Osteocyte (in vitro differentiated cells): ENCODE measurements at regions not wholly inside any gene's neighbourhood (a gene's known extent, or its start where the extent isn't known, plus 50 kb on each side); places are given as distances from the start of the nearest gene placed in this dataset.

Experiments
- DNase-seq: peaks from one replicate; pipeline ENCODE4 v3.0.0; 2021; ENCODE audit warnings: mixed read lengths; ENCODE audit not compliant: unreplicated experiment; ENCODE audit errors: extremely low spot score
- H3K27ac Mint-ChIP-seq: one replicate; pipeline ENCODE4 v1.8.0; 2021; ENCODE audit warnings: mild to moderate bottlenecking, mixed read lengths; ENCODE audit not compliant: unreplicated experiment
- H3K27me3 Mint-ChIP-seq: one replicate; pipeline ENCODE4 v1.8.0; 2021; ENCODE audit warnings: mixed read lengths; ENCODE audit not compliant: unreplicated experiment
- H3K36me3 Mint-ChIP-seq: one replicate; pipeline ENCODE4 v1.8.0; 2021; ENCODE audit warnings: mixed read lengths; ENCODE audit not compliant: unreplicated experiment
- H3K4me1 Mint-ChIP-seq: one replicate; pipeline ENCODE4 v1.8.0; 2021; ENCODE audit warnings: mixed read lengths; ENCODE audit not compliant: unreplicated experiment
- H3K4me3 Mint-ChIP-seq: one replicate; pipeline ENCODE4 v1.8.0; 2021; ENCODE audit warnings: mild to moderate bottlenecking, moderate library complexity, mixed read lengths; ENCODE audit not compliant: unreplicated experiment
- H3K9me3 Mint-ChIP-seq: one replicate; pipeline ENCODE4 v1.8.0; 2021; ENCODE audit warnings: mixed read lengths; ENCODE audit not compliant: unreplicated experiment
- TF ChIP-seq, protein P1 (sequence below): fragments of 200-600 bp; sonication (generic); IDR thresholded peaks from 2 replicates; pipeline ENCODE4 v1.5.0; 2021; ENCODE audit warnings: antibody characterized with exemption, mild to moderate bottlenecking, moderate library complexity

- peaks cover 13% of the 10 kb centered on the region for H3K9me3 Mint-ChIP-seq
- TF ChIP-seq, protein P1, sequence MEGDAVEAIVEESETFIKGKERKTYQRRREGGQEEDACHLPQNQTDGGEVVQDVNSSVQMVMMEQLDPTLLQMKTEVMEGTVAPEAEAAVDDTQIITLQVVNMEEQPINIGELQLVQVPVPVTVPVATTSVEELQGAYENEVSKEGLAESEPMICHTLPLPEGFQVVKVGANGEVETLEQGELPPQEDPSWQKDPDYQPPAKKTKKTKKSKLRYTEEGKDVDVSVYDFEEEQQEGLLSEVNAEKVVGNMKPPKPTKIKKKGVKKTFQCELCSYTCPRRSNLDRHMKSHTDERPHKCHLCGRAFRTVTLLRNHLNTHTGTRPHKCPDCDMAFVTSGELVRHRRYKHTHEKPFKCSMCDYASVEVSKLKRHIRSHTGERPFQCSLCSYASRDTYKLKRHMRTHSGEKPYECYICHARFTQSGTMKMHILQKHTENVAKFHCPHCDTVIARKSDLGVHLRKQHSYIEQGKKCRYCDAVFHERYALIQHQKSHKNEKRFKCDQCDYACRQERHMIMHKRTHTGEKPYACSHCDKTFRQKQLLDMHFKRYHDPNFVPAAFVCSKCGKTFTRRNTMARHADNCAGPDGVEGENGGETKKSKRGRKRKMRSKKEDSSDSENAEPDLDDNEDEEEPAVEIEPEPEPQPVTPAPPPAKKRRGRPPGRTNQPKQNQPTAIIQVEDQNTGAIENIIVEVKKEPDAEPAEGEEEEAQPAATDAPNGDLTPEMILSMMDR = no peak
- H3K27ac Mint-ChIP-seq = no peak overlapping the region
- no peak for DNase-seq
- no peaks in the 10 kb centered on the region for H3K36me3 Mint-ChIP-seq
- H3K4me3 Mint-ChIP-seq = no peak overlapping the region
- H3K4me1 Mint-ChIP-seq = no peaks in the 10 kb centered on the region
- H3K27me3 Mint-ChIP-seq = no peaks in the 10 kb centered on the region
Observed at GRCh38 chr2:14828223-14828622, 195.7 kb downstream of the LRATD1 start.

GRCh38 chr2:14828968-14829367, 196.5 kb downstream of the LRATD1 start:
- H3K4me1 Mint-ChIP-seq = no peaks in the 10 kb centered on the region
- no peak for DNase-seq
- TF ChIP-seq, protein P1 = no peak
- H3K4me3 Mint-ChIP-seq = no peak overlapping the region
- H3K27me3 Mint-ChIP-seq = no peaks in the 10 kb centered on the region
- H3K9me3 Mint-ChIP-seq = peaks cover 13% of the 10 kb centered on the region
- H3K36me3 Mint-ChIP-seq = no peaks in the 10 kb centered on the region
- H3K27ac Mint-ChIP-seq = no peak overlapping the region

DNA sequence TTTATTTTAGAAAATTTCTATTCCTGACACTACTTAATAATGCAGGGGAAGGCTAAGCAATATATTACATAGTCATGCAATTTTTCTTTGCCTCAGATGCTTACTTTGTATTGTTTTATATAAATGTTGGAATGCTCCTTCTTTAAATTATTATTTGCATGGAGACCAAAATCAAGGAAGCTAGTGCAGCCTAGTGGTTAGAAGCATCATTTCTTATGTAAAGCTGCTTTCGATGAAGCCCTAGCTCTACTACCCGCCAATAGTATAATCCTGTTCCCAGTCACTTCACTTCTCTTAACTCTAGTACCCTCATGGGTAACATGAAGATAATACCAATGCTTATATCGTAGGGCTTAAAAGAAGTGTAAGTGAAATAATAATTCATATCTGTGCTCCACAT, 198.9 kb downstream of the LRATD1 start:
- H3K27me3 Mint-ChIP-seq = no peaks in the 10 kb centered on the region
- H3K36me3 Mint-ChIP-seq = no peaks in the 10 kb centered on the region
- H3K9me3 Mint-ChIP-seq = peaks cover 5% of the 10 kb centered on the region
- H3K4me1 Mint-ChIP-seq = no peaks in the 10 kb centered on the region
- no peak for DNase-seq
- no peak overlapping the region for H3K4me3 Mint-ChIP-seq
- no peak overlapping the region for H3K27ac Mint-ChIP-seq
- TF ChIP-seq, protein P1 = no peak

GRCh38 chr2:14843507-14844204, 211.1 kb downstream of the LRATD1 start:
- TF ChIP-seq, protein P1 = no peak
- Mint-ChIP-seq H3K9me3 (peaks cover 41% of the 10 kb centered on the region), H3K36me3 (no peaks in the 10 kb centered on the region), H3K4me3 (no peak overlapping the region), H3K27ac (no peak overlapping the region), H3K27me3 (no peaks in the 10 kb centered on the region), H3K4me1 (no peaks in the 10 kb centered on the region)
- no peak for DNase-seq

- Mint-ChIP-seq H3K9me3 (peaks cover 36% of the 10 kb centered on the region), H3K4me3 (no peak overlapping the region)
- TF ChIP-seq, protein P1 = no peak
Observed at GRCh38 chr2:14855751-14856150, 223.2 kb downstream of the LRATD1 start.

More at GRCh38 chr2:14855751-14856150, 223.2 kb downstream of the LRATD1 start:
- Mint-ChIP-seq H3K4me1 (no peaks in the 10 kb centered on the region), H3K36me3 (no peaks in the 10 kb centered on the region), H3K27me3 (no peaks in the 10 kb centered on the region), H3K27ac (no peak overlapping the region)
- no peak for DNase-seq
